HTR-8/SVneo (cell line): ENCODE measurements at regions not wholly inside any gene's neighbourhood (a gene's known extent, or its start where the extent isn't known, plus 50 kb on each side); places are given as distances from the start of the nearest gene placed in this dataset.
"Not testable (repeated sequence)": the region's sequence is repeated elsewhere in the genome, so short reads cannot be mapped to it uniquely, and the experiment has no call there.

ENCODE experiments used
- DNase-seq: peaks from one replicate; pipeline ENCODE4 v3.0.0; 2011; ENCODE audit warnings: low spot score, mixed read lengths; ENCODE audit not compliant: insufficient read length
- FAIRE-seq: peaks from 2 replicates; lab custom pipeline; 2011; peaks lifted over from hg19 to GRCh38; lab: Jason Lieb, UNC

GRCh38 chr13:88637935-88638334, 966.8 kb downstream of the SLITRK5 start:
- FAIRE-seq = no peak

GRCh38 chr13:88643233-88643632, 972.1 kb downstream of the SLITRK5 start:
- DNase-seq (no peak), FAIRE-seq (no peak)

More at GRCh38 chr13:88637935-88638334, 966.8 kb downstream of the SLITRK5 start:
- DNase-seq = no peak

- FAIRE-seq = no peak
- no peak for DNase-seq
These were observed 977.6 kb downstream of the SLITRK5 start for GRCh38 chr13:88648598-88649373.

GRCh38 chr13:88649855-88650254, 978.7 kb downstream of the SLITRK5 start:
- FAIRE-seq = no peak
- no peak for DNase-seq

- DNase-seq = no peak
- FAIRE-seq = no peak
These were observed 980.4 kb downstream of the SLITRK5 start for GRCh38 chr13:88651531-88651930.

- no peak for DNase-seq
- no peak for FAIRE-seq
These were observed 985.6 kb downstream of the SLITRK5 start for GRCh38 chr13:88656751-88657150.

GRCh38 chr13:88670509-88670908, 999.3 kb downstream of the SLITRK5 start:
- no peak for DNase-seq
- no peak for FAIRE-seq

GRCh38 chr13:88674841-88675240, 1003.7 kb downstream of the SLITRK5 start:
- no peak for FAIRE-seq
- DNase-seq = no peak

- no peak for DNase-seq
- FAIRE-seq = no peak
These were observed 1004.3 kb downstream of the SLITRK5 start for GRCh38 chr13:88675347-88675996.

- FAIRE-seq = no peak
- DNase-seq = no peak
These were observed 1004.8 kb downstream of the SLITRK5 start for GRCh38 chr13:88676016-88676415.

GRCh38 chr13:88685459-88685858, 1014.3 kb downstream of the SLITRK5 start:
- FAIRE-seq = no peak
- no peak for DNase-seq

GRCh38 chr13:88701551-88701950, 1030.4 kb downstream of the SLITRK5 start:
- no peak for DNase-seq
- FAIRE-seq = no peak

GRCh38 chr13:88704600-88705275, 1033.6 kb downstream of the SLITRK5 start:
- no peak for FAIRE-seq
- DNase-seq = no peak

GRCh38 chr13:88707646-88708045, 1036.5 kb downstream of the SLITRK5 start:
- FAIRE-seq = no peak
- DNase-seq = no peak

GRCh38 chr13:88717946-88718345, 1046.8 kb downstream of the SLITRK5 start:
- FAIRE-seq (no peak), DNase-seq (no peak)

GRCh38 chr13:88718781-88719180, 1047.6 kb downstream of the SLITRK5 start:
- FAIRE-seq (no peak), DNase-seq (no peak)

GRCh38 chr13:88726075-88726474, 1054.9 kb downstream of the SLITRK5 start:
- DNase-seq = no peak
- FAIRE-seq = no peak

GRCh38 chr13:88727236-88727635, 1056.1 kb downstream of the SLITRK5 start:
- not testable (repeated sequence) for DNase-seq, FAIRE-seq

GRCh38 chr13:88729605-88730004, 1058.4 kb downstream of the SLITRK5 start:
- DNase-seq = no peak
- FAIRE-seq = no peak

- DNase-seq (no peak), FAIRE-seq (no peak)
These were observed 1064.9 kb downstream of the SLITRK5 start for GRCh38 chr13:88736026-88736425.

- no peak for FAIRE-seq
- no peak for DNase-seq
These were observed 1068.0 kb downstream of the SLITRK5 start for GRCh38 chr13:88739195-88739594.
